DND-41 (cell line): ENCODE measurements at regions not wholly inside any gene's neighbourhood (a gene's known extent, or its start where the extent isn't known, plus 50 kb on each side); places are given as distances from the start of the nearest gene placed in this dataset.

Experiments
- ATAC-seq: fragments of 200-7000 bp; cut with Tn5 transposase; 3 replicates; pipeline ENCODE4 v1.9.1; 2021; ENCODE audit warnings: low read depth; ENCODE audit not compliant: insufficient read depth
- DNase-seq: peaks from one replicate; pipeline ENCODE4 v3.0.0-alpha.2; 2020
- H2AFZ ChIP-seq: 2 replicates; pipeline ENCODE4 v1.6.0; 2012; ENCODE audit warnings: low read depth, low read length
- H3K27ac ChIP-seq: 2 replicates; pipeline ENCODE4 v1.5.1; 2012; ENCODE audit warnings: low read length, inconsistent platforms
- H3K27me3 ChIP-seq: fragments of 200-600 bp; sonication (generic); 2 replicates; pipeline ENCODE4 v1.6.0; 2012; ENCODE audit warnings: low read length, mild to moderate bottlenecking, inconsistent platforms; ENCODE audit not compliant: insufficient read depth, poor library complexity
- H3K36me3 ChIP-seq: 2 replicates; pipeline ENCODE4 v1.5.1; 2012; ENCODE audit warnings: low read length, inconsistent platforms; ENCODE audit not compliant: insufficient read depth
- H3K4me1 ChIP-seq: 2 replicates; pipeline ENCODE4 v1.5.1; 2012; ENCODE audit warnings: mild to moderate bottlenecking, low read length; ENCODE audit not compliant: insufficient read depth
- H3K4me2 ChIP-seq: 2 replicates; pipeline ENCODE4 v1.6.0; 2012; ENCODE audit warnings: mild to moderate bottlenecking, moderate library complexity, low read length, inconsistent platforms; ENCODE audit not compliant: insufficient read depth
- H3K4me3 ChIP-seq, 2 experiments: fragments of 200-600 bp in 1 of 2; shearing (Covaris generic) in 1 of 2; 2 replicates each; pipeline ENCODE4 v1.5.1; 2012 to 2016; ENCODE audit warnings: inconsistent platforms in 2 of 2, low read length in 2 of 2, mild to moderate bottlenecking in 2 of 2, low read depth in 1 of 2, moderate library complexity in 1 of 2
- H3K79me2 ChIP-seq: 2 replicates; pipeline ENCODE4 v1.6.0; 2012; ENCODE audit warnings: low read length, inconsistent platforms; ENCODE audit not compliant: insufficient read depth
- H3K9ac ChIP-seq: 2 replicates; pipeline ENCODE4 v1.6.0; 2012; ENCODE audit warnings: low read depth, mild to moderate bottlenecking, inconsistent platforms, low read length, moderate library complexity
- H3K9me3 ChIP-seq: 2 replicates; pipeline ENCODE4 v1.5.1; 2012; ENCODE audit warnings: low read length, moderate library complexity, mild to moderate bottlenecking, inconsistent platforms; ENCODE audit not compliant: insufficient read depth, severe bottlenecking
- H4K20me1 ChIP-seq: 2 replicates; pipeline ENCODE4 v1.6.0; 2012; ENCODE audit warnings: low read length; ENCODE audit not compliant: insufficient read depth
- CTCF ChIP-seq: IDR thresholded peaks from 2 replicates; pipeline ENCODE4 v1.5.1; 2012; ENCODE audit warnings: borderline replicate concordance, low read length, moderate library complexity, mild to moderate bottlenecking; ENCODE audit not compliant: poor library complexity, severe bottlenecking; ENCODE audit errors: extremely low read depth
- EZH2 ChIP-seq: IDR thresholded peaks from 3 replicates; pipeline ENCODE4 v1.6.1; 2012; ENCODE audit warnings: borderline replicate concordance, low read depth, mild to moderate bottlenecking, moderate library complexity, low read length, inconsistent platforms; ENCODE audit not compliant: severe bottlenecking

GRCh38 chr12:9351136-9351535, 142.9 kb upstream of the PZP start:
- Histone ChIP-seq H3K27ac (no peak overlapping the region; the same call in 1 of the 2 replicates), H2AFZ (no peak overlapping the region), H3K4me3 (no peak overlapping the region), H3K27me3 (no peaks in the 10 kb centered on the region), H3K4me1 (peaks cover 20% of the 10 kb centered on the region), H3K79me2 (no peaks in the 10 kb centered on the region), H3K4me2 (no peak overlapping the region), H3K9me3 (peaks cover 22% of the 10 kb centered on the region), H3K9ac (no peak overlapping the region), H3K36me3 (no peaks in the 10 kb centered on the region), H4K20me1 (no peaks in the 10 kb centered on the region)
- TF ChIP-seq CTCF (no peak), EZH2 (no peak)
- ATAC-seq (peak; percentile 15; the same call in 1 of the 3 replicates), DNase-seq (no peak)

GRCh38 chr12:9349888-9350885, 142.0 kb upstream of the PZP start:
- H4K20me1 ChIP-seq, result no peaks in the 10 kb centered on the region
- no peak for TF ChIP-seq EZH2
- TF ChIP-seq CTCF, result no peak
- H3K4me2 ChIP-seq, result no peak overlapping the region
- DNase-seq, result peak; percentile 56
- H3K79me2 ChIP-seq, result no peaks in the 10 kb centered on the region
- no peak overlapping the region for H3K4me3 ChIP-seq
- H3K4me1 ChIP-seq, result peaks cover 22% of the 10 kb centered on the region
- H3K9ac ChIP-seq, result no peak overlapping the region
- H3K27ac ChIP-seq, result peak overlapping the region; percentile 40
- peaks cover 22% of the 10 kb centered on the region for H3K9me3 ChIP-seq
- H2AFZ ChIP-seq, result peak overlapping the region; percentile 49; the same call in 1 of the 2 replicates
- ATAC-seq, result peak; percentile 91
- H3K27me3 ChIP-seq, result no peaks in the 10 kb centered on the region
- H3K36me3 ChIP-seq, result no peaks in the 10 kb centered on the region

GRCh38 chr12:9348906-9349518, 140.8 kb upstream of the PZP start:
- no peak for TF ChIP-seq CTCF
- TF ChIP-seq EZH2, result no peak
- no peak overlapping the region for H3K9ac ChIP-seq
- H4K20me1 ChIP-seq, result no peaks in the 10 kb centered on the region
- H3K27ac ChIP-seq, result no peak overlapping the region
- no peak overlapping the region for H3K4me2 ChIP-seq
- H3K4me1 ChIP-seq, result peaks cover 27% of the 10 kb centered on the region
- H3K9me3 ChIP-seq, result peaks cover 14% of the 10 kb centered on the region
- H2AFZ ChIP-seq, result no peak overlapping the region
- H3K36me3 ChIP-seq, result no peaks in the 10 kb centered on the region
- no peaks in the 10 kb centered on the region for H3K79me2 ChIP-seq
- H3K27me3 ChIP-seq, result no peaks in the 10 kb centered on the region
- no peak overlapping the region for H3K4me3 ChIP-seq
- ATAC-seq (no peak), DNase-seq (no peak)
